NCI-H2196 treated with DMSO at 0.1 percent for 48 hours (cell line): ENCODE measurements at regions not wholly inside any gene's neighbourhood (a gene's known extent, or its start where the extent isn't known, plus 50 kb on each side); places are given as distances from the start of the nearest gene placed in this dataset.
"Not testable (repeated sequence)": the region's sequence is repeated elsewhere in the genome, so short reads cannot be mapped to it uniquely, and the experiment has no call there.

Experiments
- DNase-seq: peaks from one replicate; lab custom pipeline; 2025; ENCODE audit not compliant: unreplicated experiment; lab: John Stamatoyannopoulos, UW

DNA sequence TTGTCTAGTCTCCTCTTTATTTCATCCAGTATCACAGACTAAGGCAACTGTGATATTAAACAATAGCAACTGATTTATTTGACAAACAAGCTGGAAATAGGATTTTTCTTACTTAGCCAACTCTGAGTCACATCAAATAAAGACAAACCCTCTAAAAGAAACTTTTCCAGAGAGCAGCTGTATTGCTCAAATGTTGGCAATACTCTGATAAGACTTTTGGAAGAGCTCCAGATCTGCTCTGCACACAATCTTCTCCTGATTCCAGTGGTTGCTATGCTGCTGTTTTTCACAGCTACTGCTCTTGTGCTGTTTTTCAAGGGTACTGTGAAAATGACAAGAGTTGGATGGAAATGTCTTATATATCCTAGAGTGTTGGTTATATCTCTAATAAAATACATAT is 1479.2 kb downstream of the SLITRK5 start:
- DNase-seq, result no peak

DNA sequence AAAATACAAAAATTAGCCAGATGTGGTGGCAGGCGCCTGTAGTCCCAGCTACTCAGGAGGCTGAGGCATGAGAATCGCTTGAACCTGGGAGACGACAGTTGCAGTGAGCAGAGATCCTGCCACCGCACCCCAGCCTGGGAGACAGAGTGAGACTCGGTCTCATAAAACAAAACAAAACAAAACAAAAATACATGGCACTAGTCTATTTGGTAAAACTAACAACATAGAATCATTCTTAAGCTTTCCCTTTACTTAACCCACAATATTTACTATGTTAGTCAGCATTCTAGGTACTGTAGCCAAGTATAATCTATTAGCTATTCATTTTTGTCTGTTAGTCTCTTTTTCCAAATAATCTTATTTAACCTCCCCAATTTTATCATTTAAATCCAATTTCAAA is 1482.8 kb downstream of the SLITRK5 start:
- DNase-seq, result no peak

DNA sequence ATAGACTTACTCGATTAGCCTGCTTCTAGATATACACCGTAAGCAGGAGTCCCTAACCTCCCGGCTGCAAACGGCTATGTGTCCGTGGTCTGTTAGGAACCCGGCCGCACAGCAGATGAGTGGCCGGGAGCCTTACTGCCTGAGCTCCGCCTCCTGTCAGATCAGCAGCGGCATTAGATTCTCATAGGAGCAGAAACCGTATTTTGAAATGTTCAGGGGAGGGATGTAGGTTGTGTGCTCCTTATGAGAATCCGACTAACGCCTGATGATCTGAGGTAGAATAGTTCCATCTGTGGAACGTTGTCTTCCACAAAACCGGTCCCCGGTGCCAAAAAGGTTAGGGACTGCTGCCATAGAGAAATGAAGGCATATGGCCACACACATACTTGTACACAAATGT is 1491.9 kb downstream of the SLITRK5 start:
- DNase-seq, result no peak

GRCh38 chr13:89165685-89166084 is 1494.5 kb downstream of the SLITRK5 start:
- DNase-seq, result no peak

DNA sequence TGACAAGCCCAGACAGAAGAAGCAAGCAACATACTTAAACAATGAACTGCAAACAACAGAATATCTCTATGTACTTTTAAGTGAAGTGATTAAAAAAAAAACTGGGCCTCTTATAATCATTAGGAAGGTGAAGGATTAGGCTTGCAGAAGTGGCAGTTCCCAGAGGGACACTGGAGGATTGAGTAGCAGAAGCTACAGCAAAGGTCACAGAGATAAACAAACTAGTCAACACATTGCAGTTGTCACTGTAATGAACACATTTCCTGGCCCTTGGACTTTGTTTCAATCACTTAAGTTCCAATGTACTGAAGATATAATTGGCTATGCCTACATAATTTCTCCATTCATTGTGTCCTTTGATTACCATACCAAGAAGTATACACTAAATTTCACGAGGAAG is 1498.8 kb downstream of the SLITRK5 start:
- DNase-seq, result no peak

GRCh38 chr13:89181041-89181440 is 1509.9 kb downstream of the SLITRK5 start:
- DNase-seq, result no peak

GRCh38 chr13:89199138-89199537 is 1528.0 kb downstream of the SLITRK5 start:
- no peak for DNase-seq

DNA sequence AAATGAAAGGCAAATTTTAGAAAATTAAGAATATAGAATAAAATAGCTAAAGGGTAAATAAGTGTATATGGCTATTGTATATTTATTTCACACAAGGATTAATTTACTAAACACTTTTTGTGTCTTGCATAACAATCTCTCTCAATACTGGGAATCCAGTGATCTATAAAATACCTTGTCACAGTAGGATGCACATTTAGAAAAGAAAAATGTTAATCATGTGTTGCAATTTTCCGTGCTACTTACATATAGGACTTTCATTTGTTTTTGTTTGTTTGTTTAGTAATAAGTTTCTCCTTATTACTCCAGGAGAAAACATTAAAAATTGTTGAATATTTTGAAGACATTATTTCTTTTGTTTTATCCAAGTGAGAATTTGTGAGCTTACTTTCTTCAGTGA is 1533.3 kb downstream of the SLITRK5 start:
- no peak for DNase-seq

DNA sequence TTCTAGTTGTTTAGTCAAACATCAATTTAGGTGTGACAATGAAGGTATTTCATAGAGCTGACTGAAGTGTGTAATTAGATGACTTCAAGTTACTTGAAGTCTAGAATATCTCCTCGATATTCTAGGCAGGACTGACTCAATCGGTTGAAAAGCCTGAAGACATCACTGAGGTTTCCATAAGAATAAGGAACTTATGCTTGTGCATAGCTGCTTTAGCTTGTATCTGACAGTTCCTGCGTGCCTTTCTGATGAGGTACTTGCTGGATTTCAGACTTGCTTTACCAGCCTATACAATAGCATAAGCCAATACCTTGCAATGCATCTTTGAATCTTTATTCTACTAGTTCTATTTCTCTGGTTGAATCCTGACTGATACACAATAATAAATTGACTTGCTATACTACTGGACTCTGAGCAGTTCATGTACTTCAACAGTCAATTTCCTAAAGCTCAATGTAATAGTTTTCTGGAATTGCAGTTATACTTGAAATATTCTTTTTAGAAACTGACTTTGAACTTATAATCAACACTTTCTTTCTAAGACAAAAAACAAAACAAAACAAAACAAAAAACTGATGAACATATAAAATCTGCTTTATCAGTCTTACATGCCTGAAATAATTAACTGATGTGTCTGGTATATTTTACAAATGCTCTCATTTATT is 1534.8 kb downstream of the SLITRK5 start:
- no peak for DNase-seq

DNA sequence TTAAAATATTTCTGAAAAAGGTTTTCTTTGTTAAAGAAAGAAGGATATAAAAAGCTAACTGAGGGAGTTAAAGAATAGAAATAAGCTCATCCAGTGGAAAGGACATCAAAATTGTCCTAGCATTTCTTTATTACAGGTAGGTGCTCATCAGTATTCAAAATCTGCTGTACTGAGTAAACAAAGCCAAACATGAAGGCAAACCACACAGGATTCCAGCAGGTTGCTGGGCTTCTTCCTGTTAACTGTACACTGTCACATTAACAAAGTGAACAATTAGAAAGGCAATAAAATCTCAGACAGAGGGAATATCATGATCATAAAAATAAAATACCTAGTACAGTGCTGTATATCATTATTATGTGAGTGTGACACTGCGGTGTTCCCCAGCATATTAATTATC is 1541.0 kb downstream of the SLITRK5 start:
- DNase-seq, result no peak

DNA sequence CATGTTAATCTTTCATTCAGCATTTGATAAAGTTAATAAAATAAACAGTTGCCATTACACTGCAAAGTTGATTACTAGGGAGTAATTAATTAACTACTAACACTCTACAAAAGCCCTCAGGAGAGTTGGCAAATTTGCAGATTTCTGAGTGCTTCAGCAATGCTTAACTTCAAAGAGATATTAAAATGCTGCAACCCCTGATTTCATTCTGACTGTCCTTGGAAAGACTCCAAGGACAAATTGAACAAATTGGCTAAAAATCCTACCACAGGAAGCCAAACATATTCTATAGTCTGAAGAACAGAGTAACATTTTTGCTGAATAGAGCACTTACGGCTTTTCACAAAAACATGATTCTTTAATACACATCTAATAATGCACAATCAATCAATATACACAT is 1543.0 kb downstream of the SLITRK5 start:
- DNase-seq, result no peak

- not testable (repeated sequence) for DNase-seq
Observed at GRCh38 chr13:89215319-89215718, 1544.1 kb downstream of the SLITRK5 start.

DNA sequence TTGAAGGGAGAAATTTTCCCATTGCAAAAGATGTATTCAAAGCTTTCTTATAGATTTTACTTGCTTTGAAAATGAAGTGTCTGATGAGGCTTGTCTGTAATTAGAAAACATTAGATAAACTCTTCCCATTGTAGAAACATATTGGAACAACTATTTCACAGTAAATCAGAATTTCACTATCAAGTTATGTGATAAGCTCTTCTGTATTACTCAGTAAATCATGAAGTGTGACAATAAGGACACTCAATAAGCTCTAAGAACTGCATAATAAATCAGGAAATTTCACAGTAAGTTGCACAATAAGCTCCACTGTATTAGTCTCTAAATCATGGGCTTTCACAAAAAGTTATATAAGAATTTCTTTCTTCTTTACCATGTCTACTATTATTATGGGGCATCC is 1546.6 kb downstream of the SLITRK5 start:
- DNase-seq, result no peak

DNA sequence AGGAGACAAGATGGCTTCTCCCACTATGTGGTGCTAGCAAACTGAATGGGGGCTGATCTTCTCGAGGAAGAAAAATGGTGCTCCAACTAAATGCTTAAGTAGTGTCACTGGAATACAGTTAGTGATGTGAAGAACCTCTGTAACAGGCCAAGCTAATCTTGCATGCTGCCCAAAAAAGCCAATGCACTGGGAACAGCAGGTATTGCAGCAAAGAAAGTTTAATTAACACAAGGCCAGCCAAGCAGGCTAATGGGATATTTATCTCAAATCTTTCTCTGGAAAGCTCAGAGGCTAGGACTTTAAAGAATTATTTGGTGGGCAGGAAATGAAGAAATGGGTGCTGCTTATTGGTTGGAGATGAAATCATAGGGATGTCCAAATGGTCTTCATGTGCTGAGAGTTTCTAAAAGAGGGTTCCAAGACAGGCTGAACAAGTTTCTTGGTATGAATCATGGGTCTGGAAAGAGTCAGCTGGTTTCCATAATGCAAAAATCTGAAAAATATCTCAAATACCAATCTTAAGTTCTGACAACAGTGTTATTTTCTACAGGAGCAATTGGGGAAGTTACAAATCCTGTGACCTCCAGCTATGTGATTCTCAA is 1550.5 kb downstream of the SLITRK5 start:
- no peak for DNase-seq

GRCh38 chr13:89227356-89227755 is 1556.2 kb downstream of the SLITRK5 start:
- no peak for DNase-seq

GRCh38 chr13:89238496-89238895 is 1567.3 kb downstream of the SLITRK5 start:
- no peak for DNase-seq

- no peak for DNase-seq
Observed at GRCh38 chr13:89239361-89240127, 1568.4 kb downstream of the SLITRK5 start.

DNA sequence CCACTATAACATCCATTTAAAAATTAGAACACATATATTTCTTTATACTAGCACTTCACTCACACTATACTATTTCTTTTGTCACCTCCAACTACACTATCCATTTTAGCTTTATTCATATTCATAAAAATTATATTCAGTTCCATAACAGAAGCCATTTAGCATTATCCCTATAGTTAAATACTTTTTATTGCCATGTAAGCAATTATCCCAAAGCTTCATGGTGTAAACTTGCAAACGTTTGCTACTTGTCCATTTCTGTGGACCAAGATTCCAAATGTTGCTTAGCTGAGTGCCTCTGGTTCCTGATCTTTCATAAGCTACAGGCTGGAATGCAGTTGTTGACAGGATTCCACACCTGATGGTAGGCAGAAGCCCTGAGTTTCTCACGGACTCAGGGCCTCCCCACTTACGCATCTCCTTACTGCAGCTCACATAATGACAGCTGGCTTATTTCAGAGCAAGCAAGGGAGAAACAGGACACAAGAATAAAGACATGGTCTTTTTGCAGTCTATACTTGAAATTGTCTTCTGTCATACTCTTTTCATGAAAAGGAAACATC is 1584.8 kb downstream of the SLITRK5 start:
- no peak for DNase-seq

DNA sequence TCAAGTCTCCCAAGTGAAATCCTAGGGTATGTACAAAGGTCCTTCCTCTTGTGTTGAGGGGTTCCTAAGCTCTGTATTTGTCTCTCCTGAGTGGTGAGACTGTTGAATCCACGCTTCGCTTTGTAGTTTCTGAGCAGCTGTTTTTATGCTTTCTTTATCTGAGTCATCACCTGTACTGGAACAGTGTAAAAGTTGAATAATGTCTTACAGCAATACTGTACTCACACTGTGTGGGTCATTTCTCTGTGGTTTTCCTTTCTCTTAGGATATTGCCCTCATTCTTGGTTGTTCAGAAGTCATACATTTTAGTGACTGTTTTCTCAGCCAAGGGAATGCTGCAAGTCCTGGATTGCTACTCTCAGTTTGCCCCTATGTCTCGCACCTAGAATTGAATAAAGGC is 1596.6 kb downstream of the SLITRK5 start:
- no peak for DNase-seq

- no peak for DNase-seq
Observed at GRCh38 chr13:89269737-89270136, 1598.6 kb downstream of the SLITRK5 start.

DNA sequence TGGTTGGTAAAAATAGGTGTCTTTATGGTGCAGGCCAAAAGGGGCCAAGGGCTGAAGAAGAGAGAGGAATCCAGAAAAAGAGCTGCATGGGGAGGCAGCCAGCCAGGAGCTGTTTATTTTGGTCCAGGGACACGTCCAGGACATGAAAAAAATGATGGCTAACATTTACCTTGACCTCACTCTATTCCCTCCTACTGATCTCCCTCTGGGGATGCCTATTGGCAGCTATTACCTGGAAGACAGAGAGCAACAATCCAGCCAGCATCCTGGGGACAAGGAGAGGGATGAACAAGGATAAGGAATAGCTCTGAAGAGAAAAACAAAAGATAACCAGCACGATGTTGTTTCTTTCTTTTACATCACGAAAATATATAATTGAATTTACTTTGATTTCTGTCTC is 1599.6 kb downstream of the SLITRK5 start:
- no peak for DNase-seq

GRCh38 chr13:89279374-89279773 is 1608.2 kb downstream of the SLITRK5 start:
- DNase-seq, result no peak
